AG04450 (cell line): ENCODE measurements at regions not wholly inside any gene's neighbourhood (a gene's known extent, or its start where the extent isn't known, plus 50 kb on each side); places are given as distances from the start of the nearest gene placed in this dataset.

Experiments
- CTCF ChIA-PET: fragments of 300-600, 350-600 bp; formaldehyde crosslinking; extraction: SDS; loops from one replicate; lab custom pipeline; 2022; ENCODE audit warnings: antibody characterized with exemption, inconsistent platforms; lab: Charles Lee
- POLR2A ChIA-PET: fragments of 350-600 bp; formaldehyde crosslinking; extraction: SDS; loops from one replicate; lab custom pipeline; 2021; ENCODE audit warnings: antibody characterized with exemption, inconsistent platforms; lab: Yijun Ruan, JAX
- DNase-seq: peaks from one replicate; pipeline ENCODE4 v3.0.0-alpha.2; 2011; ENCODE audit warnings: low read depth, low spot score
- H3K27ac ChIP-seq: one replicate; pipeline ENCODE4 v1.5.1; 2012; ENCODE audit warnings: low read depth, low read length, control low read depth
- H3K27me3 ChIP-seq: one replicate; pipeline ENCODE4 v1.6.0; 2012; ENCODE audit warnings: low read length; ENCODE audit not compliant: control insufficient read depth, insufficient read depth
- H3K4me3 ChIP-seq: 2 replicates; pipeline ENCODE4 v1.5.1; 2011; ENCODE audit warnings: mild to moderate bottlenecking, low read depth, low read length, control low read depth
- H3K9me3 ChIP-seq: 2 replicates; pipeline ENCODE4 v1.5.1; 2012; ENCODE audit warnings: low read length; ENCODE audit not compliant: control insufficient read depth, insufficient read depth
- CTCF ChIP-seq: IDR thresholded peaks from 2 replicates; pipeline ENCODE4 v1.5.1; 2011; ENCODE audit warnings: low read depth, low read length, control low read depth, inconsistent platforms

GRCh38 chr10:34033078-34033477, 698.6 kb upstream of the NRP1 start:
- no peaks in the 10 kb centered on the region for H3K27me3 ChIP-seq
- no peak for TF ChIP-seq CTCF
- ChIA-PET POLR2A (no interaction called here), CTCF (no interaction called here)
- H3K4me3 ChIP-seq, result no peak overlapping the region
- H3K27ac ChIP-seq, result no peak overlapping the region
- DNase-seq, result no peak
- peaks cover 9% of the 10 kb centered on the region; the same call in 1 of the 2 replicates for H3K9me3 ChIP-seq

DNA sequence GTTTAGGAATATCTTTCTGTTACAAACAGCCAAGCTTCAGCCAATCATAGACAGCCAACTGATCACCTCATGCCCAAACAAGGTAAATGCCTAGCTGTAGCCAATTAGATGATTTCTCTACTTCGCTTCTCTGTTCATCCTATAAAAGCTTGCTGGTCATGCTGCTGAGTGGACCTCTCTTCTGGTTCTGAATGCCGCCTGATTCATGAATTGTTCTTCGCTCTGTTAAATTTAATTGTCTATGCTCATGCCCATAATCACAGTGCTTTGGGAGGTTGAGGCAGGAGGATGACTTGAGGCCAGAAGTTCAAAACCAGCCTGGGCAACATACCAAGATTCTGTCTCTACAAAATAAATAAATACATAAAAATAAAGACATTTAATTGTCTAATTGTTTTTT, 698.1 kb upstream of the NRP1 start:
- DNase-seq, result no peak
- ChIA-PET CTCF (no interaction called here), POLR2A (no interaction called here)
- Histone ChIP-seq H3K4me3 (no peak overlapping the region), H3K9me3 (peaks cover 9% of the 10 kb centered on the region; the same call in 1 of the 2 replicates), H3K27me3 (no peaks in the 10 kb centered on the region), H3K27ac (no peak overlapping the region)
- TF ChIP-seq CTCF, result no peak

GRCh38 chr10:34031400-34031799, 696.9 kb upstream of the NRP1 start:
- Histone ChIP-seq H3K27ac (no peak overlapping the region), H3K9me3 (peaks cover 9% of the 10 kb centered on the region; the same call in 1 of the 2 replicates), H3K27me3 (no peaks in the 10 kb centered on the region), H3K4me3 (no peak overlapping the region)
- TF ChIP-seq CTCF, result no peak
- ChIA-PET POLR2A (no interaction called here), CTCF (no interaction called here)
- DNase-seq, result no peak

- DNase-seq, result no peak
- H3K27ac ChIP-seq, result no peak overlapping the region
- no peak overlapping the region for H3K4me3 ChIP-seq
- peaks cover 3% of the 10 kb centered on the region; the same call in 1 of the 2 replicates for H3K9me3 ChIP-seq
- TF ChIP-seq CTCF, result no peak
- ChIA-PET POLR2A (no interaction called here), CTCF (no interaction called here)
- no peaks in the 10 kb centered on the region for H3K27me3 ChIP-seq
These were observed 695.0 kb upstream of the NRP1 start for GRCh38 chr10:34029455-34029854.

GRCh38 chr10:34028936-34029335, 694.5 kb upstream of the NRP1 start:
- ChIA-PET POLR2A (no interaction called here), CTCF (no interaction called here)
- Histone ChIP-seq H3K27ac (no peak overlapping the region), H3K9me3 (peaks cover 3% of the 10 kb centered on the region; the same call in 1 of the 2 replicates), H3K27me3 (no peaks in the 10 kb centered on the region), H3K4me3 (no peak overlapping the region)
- DNase-seq, result no peak
- no peak for TF ChIP-seq CTCF
